Upper lobe of right lung (tissue), 1 donor: ENCODE measurements at regions not wholly inside any gene's neighbourhood (a gene's known extent, or its start where the extent isn't known, plus 50 kb on each side); places are given as distances from the start of the nearest gene placed in this dataset.

Source experiments
- ATAC-seq: fragments of 200-7000 bp; cut with Tn5 transposase; one replicate; pipeline ENCODE4 v1.9.1; 2020; ENCODE audit warnings: mild to moderate bottlenecking, moderate library complexity
- DNase-seq: peaks from one replicate; pipeline ENCODE4 v3.0.0-alpha.2; 2020
- H3K27ac ChIP-seq: fragments of 200-600 bp; one replicate; pipeline ENCODE4 v1.8.0; 2022
- H3K27me3 ChIP-seq: fragments of 200-600 bp; one replicate; pipeline ENCODE4 v1.8.0; 2022; ENCODE audit warnings: mild to moderate bottlenecking
- H3K36me3 ChIP-seq: fragments of 200-600 bp; one replicate; pipeline ENCODE4 v1.8.0; 2022
- H3K4me1 ChIP-seq: fragments of 200-600 bp; one replicate; pipeline ENCODE4 v1.8.0; 2022
- H3K4me3 ChIP-seq: fragments of 200-600 bp; one replicate; pipeline ENCODE4 v1.8.0; 2022; ENCODE audit warnings: mild to moderate bottlenecking
- H3K9me3 ChIP-seq: fragments of 200-600 bp; one replicate; pipeline ENCODE4 v1.8.0; 2022
- intact Hi-C: fragments of 100-400 bp; cut with DNase I; formaldehyde crosslinking; loops from one replicate; pipeline ENCODE4 v1.11.0; 2022
- TF ChIP-seq, protein P1 (sequence below): fragments of 200-600 bp; IDR thresholded peaks from one replicate; pipeline ENCODE4 v1.8.0; 2022; ENCODE audit warnings: antibody characterized with exemption
- donor health status: DM: no; HTN: yes; CAD: no; lungs with severe emphysema.

DNA sequence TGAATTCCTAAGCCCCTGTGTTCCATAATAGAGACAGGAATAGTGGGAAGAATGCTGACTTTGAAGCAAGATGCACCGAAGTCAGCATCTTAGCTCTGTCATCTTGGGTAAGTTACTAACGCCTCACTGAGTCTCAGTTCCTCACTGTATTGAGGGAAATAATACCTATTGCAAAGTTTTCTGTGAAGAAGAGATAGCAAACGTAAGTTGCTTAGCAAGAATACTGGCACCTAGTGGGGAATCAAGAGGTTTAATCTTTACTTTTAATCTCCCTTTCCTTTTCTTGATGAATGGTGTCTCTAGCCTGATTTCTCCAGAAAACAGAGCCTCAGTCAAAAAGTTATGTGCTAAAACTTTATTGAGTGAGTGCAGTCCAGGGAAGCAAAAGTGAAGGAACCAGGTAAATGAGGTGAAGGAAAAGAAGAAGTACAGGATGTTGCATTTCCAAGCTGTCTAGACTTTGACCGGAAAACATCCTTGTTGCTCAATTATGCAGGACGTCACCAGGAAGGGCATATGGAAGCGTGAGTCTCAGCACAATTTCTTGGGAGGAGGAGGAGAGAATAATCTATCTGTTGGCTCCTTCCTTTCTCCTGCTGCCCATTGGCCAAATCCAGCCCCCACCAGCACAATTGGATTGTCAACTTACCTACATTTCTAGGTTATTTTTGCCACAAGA, 210.0 kb downstream of the B3GLCT start:
- Histone ChIP-seq H3K4me1 (no peaks in the 10 kb centered on the region), H3K36me3 (no peaks in the 10 kb centered on the region), H3K9me3 (no peaks in the 10 kb centered on the region), H3K27ac (no peak overlapping the region), H3K27me3 (peaks cover 4% of the 10 kb centered on the region), H3K4me3 (no peak overlapping the region)
- no peak for DNase-seq
- ATAC-seq = no peak
- TF ChIP-seq, protein P1, sequence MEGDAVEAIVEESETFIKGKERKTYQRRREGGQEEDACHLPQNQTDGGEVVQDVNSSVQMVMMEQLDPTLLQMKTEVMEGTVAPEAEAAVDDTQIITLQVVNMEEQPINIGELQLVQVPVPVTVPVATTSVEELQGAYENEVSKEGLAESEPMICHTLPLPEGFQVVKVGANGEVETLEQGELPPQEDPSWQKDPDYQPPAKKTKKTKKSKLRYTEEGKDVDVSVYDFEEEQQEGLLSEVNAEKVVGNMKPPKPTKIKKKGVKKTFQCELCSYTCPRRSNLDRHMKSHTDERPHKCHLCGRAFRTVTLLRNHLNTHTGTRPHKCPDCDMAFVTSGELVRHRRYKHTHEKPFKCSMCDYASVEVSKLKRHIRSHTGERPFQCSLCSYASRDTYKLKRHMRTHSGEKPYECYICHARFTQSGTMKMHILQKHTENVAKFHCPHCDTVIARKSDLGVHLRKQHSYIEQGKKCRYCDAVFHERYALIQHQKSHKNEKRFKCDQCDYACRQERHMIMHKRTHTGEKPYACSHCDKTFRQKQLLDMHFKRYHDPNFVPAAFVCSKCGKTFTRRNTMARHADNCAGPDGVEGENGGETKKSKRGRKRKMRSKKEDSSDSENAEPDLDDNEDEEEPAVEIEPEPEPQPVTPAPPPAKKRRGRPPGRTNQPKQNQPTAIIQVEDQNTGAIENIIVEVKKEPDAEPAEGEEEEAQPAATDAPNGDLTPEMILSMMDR = no peak
- intact Hi-C loops = no loop called here

DNA sequence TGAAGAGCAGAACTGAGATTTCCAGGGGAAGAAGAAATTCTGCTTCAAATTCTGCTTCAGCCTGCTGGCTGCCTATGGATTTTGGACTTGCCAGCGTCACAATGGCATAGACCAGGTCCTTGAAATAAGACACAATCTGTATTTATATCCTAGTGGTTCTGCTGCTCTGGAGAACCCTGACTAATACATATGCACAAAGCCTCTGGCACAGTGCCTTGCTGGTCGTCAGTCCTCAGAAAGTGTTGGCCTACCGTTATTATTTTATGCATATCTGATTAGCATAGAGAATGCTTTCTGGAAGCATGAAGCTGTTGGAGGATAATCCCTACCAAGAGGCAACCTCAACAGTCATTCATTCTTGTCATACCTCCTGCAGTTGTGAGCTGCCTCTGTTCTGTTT, 213.7 kb downstream of the B3GLCT start:
- intact Hi-C loops = no loop called here
- H3K36me3 ChIP-seq = no peaks in the 10 kb centered on the region
- TF ChIP-seq, protein P1 = no peak
- H3K27ac ChIP-seq = no peak overlapping the region
- no peaks in the 10 kb centered on the region for H3K9me3 ChIP-seq
- H3K4me1 ChIP-seq = no peaks in the 10 kb centered on the region
- ATAC-seq = no peak
- no peak overlapping the region for H3K4me3 ChIP-seq
- no peak for DNase-seq
- peaks cover 4% of the 10 kb centered on the region for H3K27me3 ChIP-seq

DNA sequence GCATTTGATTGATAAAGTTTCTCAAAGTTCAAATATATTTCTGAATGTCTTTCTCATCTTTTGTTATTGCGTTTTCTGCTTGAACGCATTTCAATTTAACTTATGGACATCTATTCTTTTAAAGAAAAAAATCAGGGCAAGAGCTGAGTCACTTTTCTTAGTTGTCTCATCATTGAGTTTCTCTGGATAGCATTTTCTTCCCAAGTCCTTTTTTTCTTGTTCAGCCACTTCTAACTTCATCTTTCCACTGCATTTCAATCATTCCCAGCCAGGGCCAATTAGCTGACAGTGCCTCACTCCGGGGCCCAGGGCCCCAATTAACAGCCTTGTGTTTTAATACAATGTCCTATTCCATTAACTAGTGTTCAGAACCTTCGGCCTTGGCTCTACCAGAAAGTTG, 216.3 kb downstream of the B3GLCT start:
- intact Hi-C loops = no loop called here
- Histone ChIP-seq H3K4me1 (no peaks in the 10 kb centered on the region), H3K27me3 (peaks cover 3% of the 10 kb centered on the region), H3K36me3 (no peaks in the 10 kb centered on the region), H3K27ac (no peak overlapping the region), H3K4me3 (no peak overlapping the region), H3K9me3 (no peaks in the 10 kb centered on the region)
- DNase-seq = no peak
- ATAC-seq = no peak
- TF ChIP-seq, protein P1 = no peak

DNA sequence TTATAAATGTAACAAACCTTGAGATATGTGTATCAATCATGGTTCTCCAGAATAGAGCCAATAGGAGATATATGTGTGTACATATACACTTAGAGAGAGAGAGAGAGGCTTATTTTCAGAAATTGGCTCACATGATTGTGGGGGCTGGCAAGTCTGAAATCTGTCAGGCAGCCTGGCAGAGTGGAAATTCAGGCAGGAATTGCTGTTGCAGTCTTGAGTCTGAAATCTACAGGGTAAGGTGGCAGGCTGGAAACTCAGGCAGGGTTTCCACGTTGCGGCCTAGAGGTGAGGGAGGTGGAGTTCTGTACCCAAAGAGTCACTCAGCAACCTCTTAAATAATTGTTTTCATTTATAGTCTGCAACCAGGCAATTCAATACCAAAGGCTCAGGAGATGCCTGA, 218.4 kb downstream of the B3GLCT start:
- TF ChIP-seq, protein P1 = no peak
- H3K9me3 ChIP-seq = no peaks in the 10 kb centered on the region
- no peak overlapping the region for H3K27ac ChIP-seq
- no peaks in the 10 kb centered on the region for H3K4me1 ChIP-seq
- ATAC-seq = no peak
- no peaks in the 10 kb centered on the region for H3K36me3 ChIP-seq
- intact Hi-C loops = no loop called here
- H3K4me3 ChIP-seq = no peak overlapping the region
- DNase-seq = no peak
- no peaks in the 10 kb centered on the region for H3K27me3 ChIP-seq

DNA sequence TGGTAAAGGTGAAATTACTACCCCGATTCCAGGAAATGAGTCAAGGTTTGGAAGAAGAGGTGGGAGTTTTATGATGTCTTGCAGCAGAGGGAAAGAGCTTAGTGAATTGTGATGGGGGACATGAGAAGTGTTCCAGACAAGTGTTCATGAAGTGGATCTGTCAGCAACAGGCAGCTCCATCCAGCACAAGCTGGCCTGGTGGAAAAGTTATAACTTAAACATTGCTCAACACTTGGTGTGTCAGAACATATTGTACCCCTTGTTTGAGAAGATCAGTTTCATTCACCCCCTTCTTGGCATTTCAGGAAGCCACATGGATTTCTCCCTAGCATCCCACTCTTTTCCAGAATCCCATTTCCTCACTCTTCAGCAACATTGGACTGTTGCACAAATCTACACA, 222.0 kb downstream of the B3GLCT start:
- ATAC-seq (no peak), DNase-seq (no peak)
- Histone ChIP-seq H3K4me1 (no peaks in the 10 kb centered on the region), H3K27ac (no peak overlapping the region), H3K9me3 (no peaks in the 10 kb centered on the region), H3K4me3 (no peak overlapping the region), H3K36me3 (no peaks in the 10 kb centered on the region), H3K27me3 (no peaks in the 10 kb centered on the region)
- intact Hi-C loops = loop anchor here (10.0 kb wide), 1 partner anchor 187 kb away; no protein-coding TSS in a partner anchor
- TF ChIP-seq, protein P1 = no peak
